HS-5 (cell line): ENCODE measurements at regions not wholly inside any gene's neighbourhood (a gene's known extent, or its start where the extent isn't known, plus 50 kb on each side); places are given as distances from the start of the nearest gene placed in this dataset.

Source experiments
- DNase-seq: peaks from one replicate; pipeline ENCODE4 v3.0.0-alpha.2; 2012; ENCODE audit warnings: low read depth

- no peak for DNase-seq
Measured at GRCh38 chr13:105537113-105537512, 998.3 kb downstream of the EFNB2 start.

DNA sequence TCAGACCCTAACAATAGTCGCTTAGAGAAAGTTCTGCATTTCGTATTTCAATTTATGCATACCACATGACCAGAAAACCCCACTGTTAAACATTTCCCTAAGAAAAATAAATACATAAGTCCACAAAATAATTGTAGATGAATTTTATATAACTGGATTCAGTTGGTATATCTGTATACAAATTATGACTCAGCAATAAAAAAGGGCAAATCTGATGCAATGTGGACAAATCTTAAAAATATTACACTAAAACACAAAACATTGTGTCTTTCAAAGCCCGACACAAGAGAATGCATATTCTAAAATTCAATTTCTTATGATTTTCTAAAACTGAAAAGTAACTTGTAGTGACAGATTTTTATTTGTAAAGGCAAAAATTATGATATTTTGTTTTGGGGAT lies 1005.0 kb downstream of the EFNB2 start:
- DNase-seq, result no peak

- DNase-seq, result no peak
Measured at GRCh38 chr13:105527127-105527526, 1008.3 kb downstream of the EFNB2 start.

- DNase-seq, result no peak
Measured at GRCh38 chr13:105519771-105520170, 1015.7 kb downstream of the EFNB2 start.

GRCh38 chr13:105518086-105518485 lies 1017.4 kb downstream of the EFNB2 start:
- no peak for DNase-seq

DNA sequence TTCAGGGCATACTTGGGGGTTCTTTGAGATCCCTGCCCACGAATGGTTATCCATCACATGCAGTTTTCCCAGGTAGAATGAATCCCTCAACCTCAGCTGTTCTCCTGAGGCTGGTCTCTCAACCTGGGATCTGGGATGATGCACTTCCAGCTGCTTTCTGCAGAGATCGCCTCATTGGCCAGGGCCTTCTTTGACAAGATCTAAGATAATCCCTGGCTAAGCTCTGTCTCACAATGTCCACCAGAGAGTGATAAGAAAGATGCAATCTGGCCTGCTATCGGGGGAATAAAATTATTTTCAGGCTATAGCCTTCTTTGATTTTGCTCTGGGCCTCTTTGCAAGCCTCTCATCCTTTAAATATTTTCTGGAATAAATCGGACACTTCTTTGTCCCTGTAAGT lies 1021.1 kb downstream of the EFNB2 start:
- DNase-seq, result no peak

GRCh38 chr13:105513448-105513847 lies 1022.0 kb downstream of the EFNB2 start:
- DNase-seq, result no peak

DNA sequence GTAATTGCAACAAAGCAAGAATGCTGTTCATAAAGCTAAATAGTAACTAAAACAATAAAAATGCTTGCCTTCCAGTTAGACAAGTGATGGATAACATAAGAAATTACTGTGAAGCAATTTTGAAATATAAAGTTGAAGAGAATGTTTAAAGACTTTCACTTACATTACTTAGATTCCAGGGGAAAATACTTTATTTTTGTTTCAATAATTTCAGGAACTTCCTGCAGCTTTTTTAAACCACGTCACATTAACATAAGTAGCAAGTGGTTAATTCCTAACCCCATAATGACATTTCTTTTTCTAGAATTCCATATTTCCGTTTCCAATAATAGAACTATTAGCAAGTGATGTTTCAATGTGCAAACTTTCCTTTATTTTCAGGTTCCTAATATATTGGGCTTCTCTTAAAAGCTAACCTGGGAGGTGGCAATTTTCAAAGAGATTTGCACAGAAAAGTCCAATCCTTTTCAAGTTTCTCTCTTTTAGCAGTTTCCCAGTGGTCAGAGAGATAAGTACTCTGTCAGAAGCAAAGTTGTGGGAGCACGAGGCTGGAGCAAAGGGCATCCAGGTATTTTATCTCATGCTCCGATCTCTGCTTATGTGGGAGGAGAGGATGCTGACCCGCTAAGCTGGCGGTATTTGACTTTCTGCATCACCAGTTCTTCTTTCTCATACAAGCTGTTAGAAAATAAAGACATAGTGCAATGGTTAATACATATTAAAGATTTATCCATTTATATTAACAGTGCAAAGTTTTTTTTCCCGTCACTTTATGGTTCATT lies 1025.3 kb downstream of the EFNB2 start:
- DNase-seq, result no peak

- no peak for DNase-seq
Measured at GRCh38 chr13:105506463-105506862, 1029.0 kb downstream of the EFNB2 start.

GRCh38 chr13:105502193-105502592 lies 1033.3 kb downstream of the EFNB2 start:
- no peak for DNase-seq

GRCh38 chr13:105497597-105497996 lies 1037.9 kb downstream of the EFNB2 start:
- DNase-seq, result no peak

- DNase-seq, result no peak
Measured at GRCh38 chr13:105492216-105492615, 1043.2 kb downstream of the EFNB2 start.

DNA sequence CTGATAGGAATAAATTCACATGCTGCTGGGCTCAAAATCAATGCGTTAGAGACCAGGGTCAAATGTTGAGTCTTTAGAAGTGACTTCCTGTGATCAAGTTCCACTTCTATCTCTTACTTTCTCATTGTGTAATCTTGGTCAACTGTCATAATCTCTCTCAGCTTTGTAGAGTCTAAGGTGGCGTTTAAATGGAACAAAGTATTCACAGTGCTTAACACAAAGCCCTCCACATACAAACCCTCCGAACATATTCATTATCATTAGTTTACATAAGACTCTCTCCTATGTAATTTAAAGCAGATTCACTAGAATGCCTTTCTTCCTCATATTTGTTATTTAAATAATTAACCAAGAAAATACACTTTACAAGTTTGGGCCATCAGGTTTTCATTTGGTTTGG lies 1044.1 kb downstream of the EFNB2 start:
- DNase-seq, result no peak

GRCh38 chr13:105485081-105485480 lies 1050.4 kb downstream of the EFNB2 start:
- no peak for DNase-seq

- DNase-seq, result no peak
Measured at GRCh38 chr13:105474983-105475610, 1060.4 kb downstream of the EFNB2 start.

DNA sequence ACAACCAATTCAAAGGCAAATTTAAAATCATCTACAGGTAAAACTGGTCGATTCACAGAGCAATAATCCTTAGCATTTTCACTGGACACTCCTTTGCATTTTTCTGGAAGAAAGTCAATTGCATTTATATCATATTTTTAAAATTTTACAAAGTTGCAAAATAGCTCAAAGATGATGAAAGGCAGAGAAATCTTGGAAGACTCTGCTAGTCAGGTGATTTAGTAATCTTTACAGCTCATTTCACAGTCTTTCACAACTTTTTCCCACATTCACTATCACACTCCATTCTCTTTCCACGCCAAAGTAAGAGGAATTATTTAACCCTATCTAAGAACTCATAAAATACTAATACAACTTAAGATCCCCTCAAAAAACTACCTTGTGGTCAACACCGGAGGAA lies 1063.8 kb downstream of the EFNB2 start:
- DNase-seq, result peak; percentile 5

DNA sequence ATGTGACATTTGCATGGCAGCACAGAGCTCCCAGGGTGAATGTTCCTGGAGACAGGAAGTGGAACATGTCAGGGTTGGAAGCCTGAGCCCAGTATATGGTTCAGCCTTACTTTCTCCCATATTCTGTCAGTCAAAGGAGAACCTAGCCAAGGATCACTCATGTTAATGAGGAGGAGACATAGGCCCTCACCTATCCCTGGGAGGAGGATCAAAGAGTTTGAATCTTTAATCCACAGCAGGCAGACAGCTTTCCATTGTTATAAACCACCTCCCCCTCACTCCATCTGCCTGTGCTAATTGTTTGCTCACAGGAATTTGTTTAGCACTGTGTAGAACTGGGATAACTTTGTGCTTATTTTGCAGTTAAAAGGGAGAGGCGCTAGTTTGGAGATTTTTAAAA lies 1069.1 kb downstream of the EFNB2 start:
- no peak for DNase-seq

- DNase-seq, result no peak
Measured at GRCh38 chr13:105465745-105466144, 1069.7 kb downstream of the EFNB2 start, which contains the start of gene DAOA. DAOA (plus strand) TSS chr13:105466045.

- DNase-seq, result no peak
Measured at GRCh38 chr13:105465251-105465650, 1070.2 kb downstream of the EFNB2 start.

GRCh38 chr13:105464249-105464648 lies 1071.2 kb downstream of the EFNB2 start:
- DNase-seq, result no peak

GRCh38 chr13:105463011-105463501 lies 1072.4 kb downstream of the EFNB2 start:
- DNase-seq, result no peak

GRCh38 chr13:105462098-105462497 lies 1073.4 kb downstream of the EFNB2 start:
- no peak for DNase-seq

GRCh38 chr13:105452895-105453294 lies 1082.6 kb downstream of the EFNB2 start:
- no peak for DNase-seq

GRCh38 chr13:105450784-105451183 lies 1084.7 kb downstream of the EFNB2 start:
- DNase-seq, result no peak
